ENCODE measurements at regions not wholly inside any gene's neighbourhood (a gene's known extent, or its start where the extent isn't known, plus 50 kb on each side); places are given as distances from the start of the nearest gene placed in this dataset.

DNA sequence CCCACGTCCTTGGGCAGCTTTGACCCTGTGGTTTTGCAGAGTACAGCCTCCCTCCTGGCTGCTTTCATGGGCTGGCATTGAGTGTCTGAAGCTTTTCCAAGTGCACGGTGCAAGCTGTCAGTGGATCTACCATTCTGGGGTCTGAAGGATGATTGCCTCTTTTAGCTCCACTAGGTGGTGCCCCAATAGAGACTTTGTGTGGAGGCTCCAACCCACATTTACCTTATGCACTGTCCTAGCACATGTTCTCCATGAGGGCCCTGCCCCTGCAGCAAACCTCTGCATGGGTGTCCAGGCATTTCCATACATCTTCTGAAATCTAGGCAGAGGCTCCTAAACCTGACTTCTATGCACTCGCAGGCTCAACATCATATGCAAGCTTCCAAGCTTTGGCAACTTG, 644.2 kb upstream of the CDH9 start:
- Histone ChIP-seq H3K4me2 (no peak overlapping the region), H4K20me1 (replicated peaks; ENCODE audit: insufficient read depth) (no peaks in the 10 kb centered on the region), H3K36me3 (ENCODE audit: insufficient read depth) (no peaks in the 10 kb centered on the region), H3K4me3 (no peak overlapping the region), H3K27me3 (ENCODE audit: insufficient read depth) (no peaks in the 10 kb centered on the region), H3K4me1 (ENCODE audit: insufficient read depth) (no peaks in the 10 kb centered on the region), H3K79me2 (replicated peaks; ENCODE audit: insufficient read depth) (no peaks in the 10 kb centered on the region), H3K27ac (ENCODE audit: low read depth) (no peak overlapping the region), H3F3A (replicated peaks; ENCODE audit: low read depth) (no peaks in the 10 kb centered on the region), H3K9me2 (ENCODE audit: insufficient read depth) (peaks cover 9% of the 10 kb centered on the region), H2AFZ (peak overlapping the region; percentile 74; the same call in 1 of the 2 replicates)
- no peak overlapping the region for H3K4me3 Mint-ChIP-seq
- ATAC-seq (peak; percentile 87), DNase-seq (ENCODE audit: low spot score) (peak; percentile 66)
- no peak overlapping the region for H3K27ac Mint-ChIP-seq
- no peaks in the 10 kb centered on the region for H3K36me3 Mint-ChIP-seq (ENCODE audit: low read depth)
- H3K27me3 Mint-ChIP-seq (ENCODE audit: insufficient read depth, low read depth, poor library complexity): peaks cover 2% of the 10 kb centered on the region
- TF ChIP-seq CTCF (conservative IDR thresholded peaks at IDR 0.05; ENCODE audit: low read depth in 2 of 2) (peak; percentile 57 to 77), NANOG (IDR thresholded peaks at IDR 0.05; ENCODE audit: borderline replicate concordance) (no peak), ZNF462 (CRISPR knock-in tag; IDR thresholded peaks at IDR 0.05) (no peak)
- H3K9me3 Mint-ChIP-seq: peaks cover 3% of the 10 kb centered on the region; the same call in 2 of the 3 replicates
- no peaks in the 10 kb centered on the region for H3K4me1 Mint-ChIP-seq

- no peaks in the 10 kb centered on the region for H4K20me1 ChIP-seq (replicated peaks; ENCODE audit: insufficient read depth)
- H3F3A ChIP-seq (replicated peaks; ENCODE audit: low read depth): no peaks in the 10 kb centered on the region
- no peaks in the 10 kb centered on the region for H3K27me3 ChIP-seq (ENCODE audit: insufficient read depth)
- H3K4me2 ChIP-seq: no peak overlapping the region
- H3K4me1 ChIP-seq (ENCODE audit: insufficient read depth): no peaks in the 10 kb centered on the region
- peak overlapping the region; percentile 6; the same call in 1 of the 2 replicates for H2AFZ ChIP-seq
- Mint-ChIP-seq H3K27ac (no peak overlapping the region), H3K9me3 (no peaks in the 10 kb centered on the region; the same call in 2 of the 3 replicates), H3K4me3 (no peak overlapping the region), H3K27me3 (ENCODE audit: insufficient read depth, low read depth, poor library complexity) (no peaks in the 10 kb centered on the region), H3K4me1 (no peaks in the 10 kb centered on the region), H3K36me3 (ENCODE audit: low read depth) (no peaks in the 10 kb centered on the region; the same call in 2 of the 3 replicates)
- H3K27ac ChIP-seq (ENCODE audit: low read depth): no peak overlapping the region
- H3K36me3 ChIP-seq (ENCODE audit: insufficient read depth): no peaks in the 10 kb centered on the region
- H3K4me3 ChIP-seq: no peak overlapping the region
- H3K79me2 ChIP-seq (replicated peaks; ENCODE audit: insufficient read depth): no peaks in the 10 kb centered on the region
- H3K9me2 ChIP-seq (ENCODE audit: insufficient read depth): no peaks in the 10 kb centered on the region
- ATAC-seq (peak; percentile 83), DNase-seq (ENCODE audit: low spot score) (peak; percentile 64)
- no peak for TF ChIP-seq JUNB (IDR thresholded peaks at IDR 0.05; ENCODE audit: unreplicated experiment)
- TF ChIP-seq CTCF (conservative IDR thresholded peaks at IDR 0.05; ENCODE audit: low read depth in 2 of 2): peak; percentile 49 to 80
- TF ChIP-seq, protein P1, sequence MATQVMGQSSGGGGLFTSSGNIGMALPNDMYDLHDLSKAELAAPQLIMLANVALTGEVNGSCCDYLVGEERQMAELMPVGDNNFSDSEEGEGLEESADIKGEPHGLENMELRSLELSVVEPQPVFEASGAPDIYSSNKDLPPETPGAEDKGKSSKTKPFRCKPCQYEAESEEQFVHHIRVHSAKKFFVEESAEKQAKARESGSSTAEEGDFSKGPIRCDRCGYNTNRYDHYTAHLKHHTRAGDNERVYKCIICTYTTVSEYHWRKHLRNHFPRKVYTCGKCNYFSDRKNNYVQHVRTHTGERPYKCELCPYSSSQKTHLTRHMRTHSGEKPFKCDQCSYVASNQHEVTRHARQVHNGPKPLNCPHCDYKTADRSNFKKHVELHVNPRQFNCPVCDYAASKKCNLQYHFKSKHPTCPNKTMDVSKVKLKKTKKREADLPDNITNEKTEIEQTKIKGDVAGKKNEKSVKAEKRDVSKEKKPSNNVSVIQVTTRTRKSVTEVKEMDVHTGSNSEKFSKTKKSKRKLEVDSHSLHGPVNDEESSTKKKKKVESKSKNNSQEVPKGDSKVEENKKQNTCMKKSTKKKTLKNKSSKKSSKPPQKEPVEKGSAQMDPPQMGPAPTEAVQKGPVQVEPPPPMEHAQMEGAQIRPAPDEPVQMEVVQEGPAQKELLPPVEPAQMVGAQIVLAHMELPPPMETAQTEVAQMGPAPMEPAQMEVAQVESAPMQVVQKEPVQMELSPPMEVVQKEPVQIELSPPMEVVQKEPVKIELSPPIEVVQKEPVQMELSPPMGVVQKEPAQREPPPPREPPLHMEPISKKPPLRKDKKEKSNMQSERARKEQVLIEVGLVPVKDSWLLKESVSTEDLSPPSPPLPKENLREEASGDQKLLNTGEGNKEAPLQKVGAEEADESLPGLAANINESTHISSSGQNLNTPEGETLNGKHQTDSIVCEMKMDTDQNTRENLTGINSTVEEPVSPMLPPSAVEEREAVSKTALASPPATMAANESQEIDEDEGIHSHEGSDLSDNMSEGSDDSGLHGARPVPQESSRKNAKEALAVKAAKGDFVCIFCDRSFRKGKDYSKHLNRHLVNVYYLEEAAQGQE (IDR thresholded peaks at IDR 0.05; ENCODE audit: unreplicated experiment): no peak
Measured at GRCh38 chr5:27652505-27652904, 614.1 kb upstream of the CDH9 start.

All from GM23338 (cell line).